C4-2B (cell line): ENCODE measurements at regions not wholly inside any gene's neighbourhood (a gene's known extent, or its start where the extent isn't known, plus 50 kb on each side); places are given as distances from the start of the nearest gene placed in this dataset.
A peak's percentile ranks its signal among the peaks of the same experiment; 100 is the strongest.

Source experiments
- H3K27ac ChIP-seq: fragments of 450-650 bp; 2 replicates; pipeline ENCODE4 v1.5.1; 2017
- CTCF ChIP-seq: fragments of 450-650 bp; conservative IDR thresholded peaks from 2 replicates; pipeline ENCODE4 v1.5.1; 2017; ENCODE audit warnings: mild to moderate bottlenecking
- ZFX ChIP-seq: fragments of 450-650 bp; IDR thresholded peaks from 2 replicates; pipeline ENCODE4 v1.6.1; 2017

- no peak for TF ChIP-seq CTCF
- no peak for TF ChIP-seq ZFX
- no peak overlapping the region for H3K27ac ChIP-seq
Observed at GRCh38 chr10:120996456-120997034, 145.4 kb downstream of the WDR11 start.

- no peak overlapping the region for H3K27ac ChIP-seq
- no peak for TF ChIP-seq CTCF
- TF ChIP-seq ZFX, result no peak
Observed at GRCh38 chr10:120997313-120997712, 146.2 kb downstream of the WDR11 start.

- H3K27ac ChIP-seq, result no peak overlapping the region
- TF ChIP-seq CTCF (no peak), ZFX (no peak)
Observed at GRCh38 chr10:120997756-120998155, 146.6 kb downstream of the WDR11 start.

- TF ChIP-seq ZFX (no peak), CTCF (no peak)
- no peak overlapping the region for H3K27ac ChIP-seq
Observed at GRCh38 chr10:120998251-120998650, 147.1 kb downstream of the WDR11 start.

GRCh38 chr10:120998782-120999285, 147.7 kb downstream of the WDR11 start:
- H3K27ac ChIP-seq, result no peak overlapping the region
- no peak for TF ChIP-seq ZFX
- no peak for TF ChIP-seq CTCF

GRCh38 chr10:120999868-121000267, 148.7 kb downstream of the WDR11 start:
- TF ChIP-seq CTCF, result peak; percentile 27; the same call in 1 of the 2 replicates
- no peak for TF ChIP-seq ZFX
- H3K27ac ChIP-seq, result no peak overlapping the region

- no peak for TF ChIP-seq ZFX
- H3K27ac ChIP-seq, result no peak overlapping the region
Observed at GRCh38 chr10:121002586-121003205, 151.5 kb downstream of the WDR11 start.
